ENCODE measurements at regions not wholly inside any gene's neighbourhood (a gene's known extent, or its start where the extent isn't known, plus 50 kb on each side); places are given as distances from the start of the nearest gene placed in this dataset.

DNA sequence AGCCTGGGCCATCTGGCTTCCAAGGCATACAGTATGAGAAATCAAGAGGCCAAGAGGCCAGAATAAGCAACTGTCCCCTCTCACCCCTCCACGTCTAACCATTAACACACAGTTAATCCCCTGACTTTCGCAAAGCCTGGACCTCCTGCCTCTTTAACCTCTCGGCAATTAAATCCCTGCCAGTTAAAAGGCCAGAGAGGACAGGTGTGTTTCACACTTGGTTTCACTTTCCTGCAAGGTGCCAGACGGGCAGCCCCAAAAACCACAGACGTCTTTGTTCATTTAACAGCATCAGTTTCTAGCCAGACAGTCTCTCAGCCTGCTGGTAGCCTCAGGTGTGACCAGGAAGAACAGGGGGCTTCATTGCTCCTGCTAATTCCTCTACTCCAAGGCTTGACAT, 91.1 kb upstream of the KIT start:
- Histone ChIP-seq H3K27me3 (ENCODE audit: insufficient read depth, low read length) (peaks cover 19% of the 10 kb centered on the region; the same call in 1 of the 2 replicates), H3K4me3 (ENCODE audit: low read length) (no peak overlapping the region), H3K27ac (ENCODE audit: low read length) (no peak overlapping the region), H3K36me3 (ENCODE audit: insufficient read depth, low read depth, low read length) (no peaks in the 10 kb centered on the region), H3K4me1 (ENCODE audit: insufficient read depth, low read length) (peaks cover 4% of the 10 kb centered on the region; the same call in 1 of the 2 replicates), H3K9me3 (ENCODE audit: insufficient read depth, low read depth, low read length) (no peaks in the 10 kb centered on the region), H3K9ac (ENCODE audit: low read depth, low read length) (no peak overlapping the region)

DNA sequence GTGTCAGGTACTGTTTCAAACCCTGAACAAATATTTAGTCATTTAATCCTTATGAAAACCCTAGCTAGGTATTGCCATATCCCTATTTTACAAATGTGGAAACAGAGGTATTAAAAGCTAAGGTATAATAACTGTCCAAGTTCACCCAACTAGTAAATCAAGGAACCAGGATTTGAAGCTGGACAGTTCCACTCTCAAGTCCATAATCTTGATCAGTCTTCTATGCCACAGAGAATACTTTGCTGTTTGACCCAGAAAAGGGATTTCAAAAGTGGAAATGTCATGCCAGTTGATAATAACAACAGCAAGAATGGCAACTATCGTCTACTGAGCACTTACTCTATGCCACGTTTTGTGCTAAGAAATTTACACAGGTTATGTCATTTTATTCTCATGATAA, 90.4 kb upstream of the KIT start:
- H3K27me3 ChIP-seq (ENCODE audit: insufficient read depth, low read length), result peaks cover 21% of the 10 kb centered on the region; the same call in 1 of the 2 replicates
- H3K4me3 ChIP-seq (ENCODE audit: low read length), result no peak overlapping the region
- H3K9ac ChIP-seq (ENCODE audit: low read depth, low read length), result no peak overlapping the region
- no peaks in the 10 kb centered on the region for H3K9me3 ChIP-seq (ENCODE audit: insufficient read depth, low read depth, low read length)
- H3K27ac ChIP-seq (ENCODE audit: low read length), result no peak overlapping the region
- peaks cover 8% of the 10 kb centered on the region; the same call in 1 of the 2 replicates for H3K4me1 ChIP-seq (ENCODE audit: insufficient read depth, low read length)
- no peaks in the 10 kb centered on the region for H3K36me3 ChIP-seq (ENCODE audit: insufficient read depth, low read depth, low read length)

DNA sequence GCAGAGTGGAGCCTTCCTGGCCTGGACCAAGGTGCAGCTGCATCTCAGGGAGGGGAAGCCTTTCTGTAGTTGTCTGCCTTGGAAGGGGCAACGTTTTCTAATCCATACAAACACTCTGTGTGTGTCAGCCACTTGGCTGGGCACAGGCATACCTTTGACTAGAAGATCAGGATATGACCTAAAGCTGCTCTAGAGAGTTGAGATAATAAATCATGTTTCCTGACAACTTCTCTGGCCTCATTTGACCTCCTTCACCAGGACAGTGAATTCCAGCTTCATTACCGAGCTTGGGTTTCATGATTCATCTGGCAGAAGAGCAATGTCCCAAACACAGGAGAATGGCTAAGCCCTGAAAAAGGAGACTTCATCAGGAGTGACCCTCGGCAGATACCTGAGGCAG, 89.6 kb upstream of the KIT start:
- no peak overlapping the region for H3K27ac ChIP-seq (ENCODE audit: low read length)
- H3K9ac ChIP-seq (ENCODE audit: low read depth, low read length), result no peak overlapping the region
- no peaks in the 10 kb centered on the region for H3K9me3 ChIP-seq (ENCODE audit: insufficient read depth, low read depth, low read length)
- H3K36me3 ChIP-seq (ENCODE audit: insufficient read depth, low read depth, low read length), result no peaks in the 10 kb centered on the region
- no peak overlapping the region for H3K4me3 ChIP-seq (ENCODE audit: low read length)
- peaks cover 30% of the 10 kb centered on the region; the same call in 1 of the 2 replicates for H3K27me3 ChIP-seq (ENCODE audit: insufficient read depth, low read length)
- peaks cover 8% of the 10 kb centered on the region; the same call in 1 of the 2 replicates for H3K4me1 ChIP-seq (ENCODE audit: insufficient read depth, low read length)

DNA sequence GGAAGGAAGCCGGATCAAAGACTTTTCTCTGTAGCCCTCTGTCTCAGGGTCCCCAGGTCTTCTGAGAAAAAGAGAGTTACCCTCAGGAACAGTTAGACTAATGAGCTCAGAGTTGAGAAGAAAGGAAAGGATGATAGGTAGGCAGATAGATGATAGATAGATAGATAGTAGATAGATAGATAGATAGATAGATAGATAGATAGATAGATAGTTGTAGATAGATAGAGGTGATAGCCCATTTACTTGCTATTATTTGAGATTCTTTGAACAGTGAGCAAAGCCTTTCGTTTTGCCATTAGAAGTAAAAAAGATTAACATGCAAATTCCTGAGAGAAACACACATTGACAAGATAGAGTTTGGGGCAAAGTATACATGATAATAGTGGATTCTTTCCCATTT, 86.9 kb upstream of the KIT start:
- H3K27ac ChIP-seq (ENCODE audit: low read length), result no peak overlapping the region
- H3K9me3 ChIP-seq (ENCODE audit: insufficient read depth, low read depth, low read length), result no peaks in the 10 kb centered on the region
- no peak overlapping the region for H3K9ac ChIP-seq (ENCODE audit: low read depth, low read length)
- peaks cover 51% of the 10 kb centered on the region; the same call in 1 of the 2 replicates for H3K27me3 ChIP-seq (ENCODE audit: insufficient read depth, low read length)
- no peak overlapping the region for H3K4me3 ChIP-seq (ENCODE audit: low read length)
- H3K36me3 ChIP-seq (ENCODE audit: insufficient read depth, low read depth, low read length), result no peaks in the 10 kb centered on the region
- peaks cover 11% of the 10 kb centered on the region; the same call in 1 of the 2 replicates for H3K4me1 ChIP-seq (ENCODE audit: insufficient read depth, low read length)

DNA sequence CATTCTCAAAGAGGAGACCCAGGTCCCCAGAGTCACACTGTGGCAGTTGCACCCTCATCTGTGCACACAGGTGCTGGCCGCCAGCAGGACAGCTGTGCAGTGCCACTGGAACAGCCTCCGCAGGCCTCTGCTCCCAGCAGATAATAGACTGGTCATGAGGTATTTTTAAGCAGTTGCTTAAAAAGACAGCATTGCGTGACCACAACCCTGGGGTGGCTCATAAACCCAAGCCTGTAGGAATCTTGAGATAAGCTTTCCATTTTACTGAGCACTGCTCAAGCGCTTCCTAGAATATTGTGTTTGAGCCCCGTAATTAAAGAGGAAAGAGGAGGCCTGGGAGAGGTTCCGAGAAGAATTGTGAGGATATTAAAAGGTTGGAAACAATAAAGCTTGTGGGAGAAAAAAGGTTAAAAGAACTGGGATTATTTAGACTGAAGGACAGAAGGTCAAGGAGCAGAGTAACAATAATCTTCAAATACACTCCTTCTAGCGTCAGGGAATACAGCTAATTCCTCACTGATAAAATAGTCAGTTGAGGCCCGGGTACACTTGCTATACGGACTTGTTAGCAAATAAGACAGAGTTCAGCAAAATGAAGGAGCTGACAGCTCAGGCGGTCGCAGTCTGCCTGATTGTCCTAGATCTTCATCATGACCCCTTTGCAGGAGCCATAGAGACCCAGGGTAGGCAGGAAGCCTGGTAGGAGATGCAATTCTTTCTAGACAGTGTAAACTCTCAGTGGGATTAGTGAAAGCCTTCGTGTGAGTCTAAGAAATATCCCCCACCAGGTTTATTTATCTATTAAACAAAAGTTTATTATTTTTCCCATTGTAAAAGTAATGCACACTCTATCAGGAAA, 86.2 kb upstream of the KIT start:
- Histone ChIP-seq H3K9me3 (ENCODE audit: insufficient read depth, low read depth, low read length) (no peaks in the 10 kb centered on the region), H3K36me3 (ENCODE audit: insufficient read depth, low read depth, low read length) (no peaks in the 10 kb centered on the region), H3K4me1 (ENCODE audit: insufficient read depth, low read length) (peaks cover 16% of the 10 kb centered on the region; the same call in 1 of the 2 replicates), H3K27me3 (ENCODE audit: insufficient read depth, low read length) (peaks cover 51% of the 10 kb centered on the region; the same call in 1 of the 2 replicates), H3K9ac (ENCODE audit: low read depth, low read length) (no peak overlapping the region), H3K4me3 (ENCODE audit: low read length) (peak overlapping the region; percentile 28; the same call in 1 of the 2 replicates), H3K27ac (ENCODE audit: low read length) (no peak overlapping the region)

DNA sequence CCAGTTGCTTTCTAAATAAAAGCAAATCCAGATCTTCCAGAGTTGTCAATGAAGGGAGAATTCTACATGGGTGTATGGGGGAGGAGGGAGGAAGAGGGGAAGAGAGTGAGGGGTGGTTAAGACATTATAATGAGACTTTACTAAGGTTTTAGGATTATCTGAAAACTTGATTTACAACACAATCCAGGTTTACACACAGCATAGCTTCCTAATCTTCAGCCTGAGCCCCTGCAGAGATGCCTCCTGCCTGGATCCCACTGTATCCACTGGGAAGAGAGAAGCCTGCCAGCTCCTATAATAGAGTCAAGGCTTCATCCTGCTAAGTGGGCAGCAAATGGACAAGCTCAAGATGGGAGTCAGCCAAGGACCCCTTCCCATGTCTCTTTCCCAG, 85.6 kb upstream of the KIT start:
- Histone ChIP-seq H3K4me3 (ENCODE audit: low read length) (peak overlapping the region; percentile 28; the same call in 1 of the 2 replicates), H3K36me3 (ENCODE audit: insufficient read depth, low read depth, low read length) (no peaks in the 10 kb centered on the region), H3K27me3 (ENCODE audit: insufficient read depth, low read length) (peaks cover 51% of the 10 kb centered on the region; the same call in 1 of the 2 replicates), H3K9me3 (ENCODE audit: insufficient read depth, low read depth, low read length) (no peaks in the 10 kb centered on the region), H3K27ac (ENCODE audit: low read length) (no peak overlapping the region), H3K4me1 (ENCODE audit: insufficient read depth, low read length) (peaks cover 16% of the 10 kb centered on the region; the same call in 1 of the 2 replicates), H3K9ac (ENCODE audit: low read depth, low read length) (no peak overlapping the region)

DNA sequence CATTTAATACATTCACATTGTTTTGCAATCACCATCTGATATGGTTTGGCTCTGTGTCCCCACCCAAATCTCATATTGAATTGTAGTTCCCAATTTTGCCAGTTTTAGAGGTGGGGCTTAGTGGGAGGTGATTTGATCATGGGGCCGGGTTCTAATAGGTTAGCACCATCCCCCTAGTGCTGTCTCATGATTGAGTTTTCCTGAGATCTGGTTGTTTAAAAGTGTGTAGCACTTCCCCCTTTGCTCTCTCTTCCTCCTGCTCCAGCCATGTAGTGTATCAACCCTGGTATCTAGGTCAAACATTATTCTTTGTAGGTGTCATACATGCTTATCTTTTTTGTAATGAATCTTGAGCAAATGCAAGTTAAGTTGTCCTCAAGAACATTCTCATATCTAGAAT, 83.3 kb upstream of the KIT start:
- H3K9me3 ChIP-seq (ENCODE audit: insufficient read depth, low read depth, low read length), result no peaks in the 10 kb centered on the region
- H3K9ac ChIP-seq (ENCODE audit: low read depth, low read length), result no peak overlapping the region
- H3K4me1 ChIP-seq (ENCODE audit: insufficient read depth, low read length), result peaks cover 16% of the 10 kb centered on the region; the same call in 1 of the 2 replicates
- H3K27ac ChIP-seq (ENCODE audit: low read length), result no peak overlapping the region
- H3K4me3 ChIP-seq (ENCODE audit: low read length), result no peak overlapping the region
- no peaks in the 10 kb centered on the region for H3K36me3 ChIP-seq (ENCODE audit: insufficient read depth, low read depth, low read length)
- H3K27me3 ChIP-seq (ENCODE audit: insufficient read depth, low read length), result peaks cover 51% of the 10 kb centered on the region; the same call in 1 of the 2 replicates

DNA sequence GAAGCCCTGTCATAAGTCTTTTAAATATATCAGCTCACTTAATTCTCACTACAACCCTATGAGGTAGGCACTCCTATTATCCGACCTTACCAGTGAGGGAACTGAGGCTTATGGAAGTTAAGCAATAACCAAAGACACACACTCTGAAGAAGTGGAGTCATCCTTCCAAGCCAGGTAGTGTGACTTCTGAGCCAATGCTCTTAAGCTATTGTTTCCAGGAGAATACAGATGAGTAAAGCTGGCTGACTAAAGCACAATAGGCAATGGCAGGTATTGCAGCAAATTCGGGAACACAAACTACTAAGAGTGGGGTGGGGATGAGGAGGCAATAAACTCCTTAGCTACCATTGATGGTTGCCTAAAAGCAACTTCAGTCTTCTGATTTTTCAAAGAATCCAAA, 81.8 kb upstream of the KIT start:
- Histone ChIP-seq H3K9me3 (ENCODE audit: insufficient read depth, low read depth, low read length) (no peaks in the 10 kb centered on the region), H3K4me3 (ENCODE audit: low read length) (no peak overlapping the region), H3K36me3 (ENCODE audit: insufficient read depth, low read depth, low read length) (no peaks in the 10 kb centered on the region), H3K9ac (ENCODE audit: low read depth, low read length) (no peak overlapping the region), H3K27me3 (ENCODE audit: insufficient read depth, low read length) (peaks cover 39% of the 10 kb centered on the region; the same call in 1 of the 2 replicates), H3K27ac (ENCODE audit: low read length) (no peak overlapping the region), H3K4me1 (ENCODE audit: insufficient read depth, low read length) (peaks cover 16% of the 10 kb centered on the region; the same call in 1 of the 2 replicates)

DNA sequence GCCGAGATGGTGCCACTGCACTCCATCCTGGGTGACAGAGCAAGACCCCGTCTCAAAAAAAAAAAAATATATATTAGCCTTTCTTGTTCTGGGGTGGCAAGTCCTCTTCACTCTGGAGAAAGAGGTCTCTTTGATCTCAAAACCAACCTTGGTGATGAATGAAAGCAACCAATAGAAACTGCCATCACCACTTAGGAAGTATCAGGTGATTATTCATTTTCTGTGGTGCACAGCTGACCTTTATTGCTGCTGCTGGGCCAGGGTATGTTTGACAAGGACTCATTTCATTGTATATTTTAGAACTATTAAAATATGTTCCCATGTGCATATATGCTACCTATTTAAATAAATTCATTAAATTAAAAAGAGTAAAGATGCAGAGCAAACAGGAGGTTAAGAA, 76.0 kb upstream of the KIT start:
- Histone ChIP-seq H3K4me1 (ENCODE audit: insufficient read depth, low read length) (no peaks in the 10 kb centered on the region), H3K27ac (ENCODE audit: low read length) (no peak overlapping the region), H3K27me3 (ENCODE audit: insufficient read depth, low read length) (no peaks in the 10 kb centered on the region), H3K9me3 (ENCODE audit: insufficient read depth, low read depth, low read length) (no peaks in the 10 kb centered on the region), H3K36me3 (ENCODE audit: insufficient read depth, low read depth, low read length) (no peaks in the 10 kb centered on the region), H3K9ac (ENCODE audit: low read depth, low read length) (no peak overlapping the region), H3K4me3 (ENCODE audit: low read length) (no peak overlapping the region)

DNA sequence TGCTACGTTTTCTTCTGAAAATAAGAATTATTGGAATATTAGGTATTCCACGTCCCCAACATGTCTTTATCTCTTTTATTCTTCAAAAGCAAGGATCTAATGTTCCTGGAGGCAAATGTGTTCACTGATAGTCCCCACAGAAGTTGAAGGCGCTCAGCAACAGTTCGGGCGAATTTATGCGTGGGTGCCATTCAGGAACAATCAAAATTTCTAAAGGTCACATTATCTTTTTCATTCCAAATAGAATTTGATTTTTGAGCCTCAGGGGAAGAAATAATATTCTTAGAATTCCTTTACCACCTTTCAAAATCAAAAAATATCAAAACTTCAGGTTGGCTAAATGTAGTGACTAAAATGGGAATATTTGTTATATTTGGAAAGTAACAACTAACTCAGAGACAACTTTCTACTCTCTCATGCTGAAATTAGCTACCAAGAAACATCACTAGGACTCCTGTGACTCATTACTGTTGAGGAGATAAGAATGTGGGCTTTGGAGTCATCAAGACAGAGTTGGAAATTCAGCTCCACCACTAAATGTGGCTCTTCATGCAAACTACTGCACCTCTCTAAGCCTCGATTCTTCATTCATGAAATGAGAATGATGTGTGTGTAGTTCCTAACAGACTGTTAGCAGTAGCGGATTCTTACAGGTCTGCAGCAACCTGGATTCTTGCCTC, 72.3 kb upstream of the KIT start:
- no peaks in the 10 kb centered on the region for H3K36me3 ChIP-seq (ENCODE audit: insufficient read depth, low read depth, low read length)
- H3K4me1 ChIP-seq (ENCODE audit: insufficient read depth, low read length), result no peaks in the 10 kb centered on the region
- H3K27me3 ChIP-seq (ENCODE audit: insufficient read depth, low read length), result no peaks in the 10 kb centered on the region
- H3K4me3 ChIP-seq (ENCODE audit: low read length), result no peak overlapping the region
- no peaks in the 10 kb centered on the region for H3K9me3 ChIP-seq (ENCODE audit: insufficient read depth, low read depth, low read length)
- no peak overlapping the region for H3K9ac ChIP-seq (ENCODE audit: low read depth, low read length)
- H3K27ac ChIP-seq (ENCODE audit: low read length), result no peak overlapping the region

DNA sequence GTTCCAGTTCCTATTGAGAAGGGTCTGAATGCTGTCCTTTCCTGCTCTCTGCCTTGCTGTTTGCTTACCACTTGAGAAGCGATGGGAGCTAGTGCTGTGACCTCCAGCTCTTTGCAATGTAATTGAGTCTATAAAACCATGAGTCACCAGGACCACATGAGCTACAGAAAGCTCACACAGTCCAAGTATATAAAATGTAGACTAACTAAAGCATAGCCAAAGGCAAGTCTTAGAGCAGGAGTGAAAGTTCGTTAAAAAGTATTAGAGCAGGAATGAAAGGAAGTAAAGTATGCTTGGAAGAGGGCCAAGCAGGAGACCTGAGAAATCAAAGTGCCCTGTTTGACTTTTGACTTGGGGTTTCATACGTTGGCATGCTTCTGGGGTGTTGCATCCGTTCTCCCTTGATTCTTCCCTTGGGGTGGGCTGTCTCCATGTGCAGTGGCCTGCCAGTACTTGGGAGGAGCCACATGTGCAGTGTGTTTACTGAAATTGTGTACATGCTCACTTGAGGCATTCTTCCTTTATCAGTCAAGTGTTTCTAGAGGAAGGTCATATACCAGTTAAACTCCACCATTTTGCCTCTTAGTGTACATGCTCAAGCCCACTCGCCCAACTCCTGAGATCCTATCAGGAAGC, 71.3 kb upstream of the KIT start:
- H3K4me1 ChIP-seq (ENCODE audit: insufficient read depth, low read length), result no peaks in the 10 kb centered on the region
- H3K9ac ChIP-seq (ENCODE audit: low read depth, low read length), result no peak overlapping the region
- H3K27me3 ChIP-seq (ENCODE audit: insufficient read depth, low read length), result no peaks in the 10 kb centered on the region
- no peaks in the 10 kb centered on the region for H3K36me3 ChIP-seq (ENCODE audit: insufficient read depth, low read depth, low read length)
- no peak overlapping the region for H3K27ac ChIP-seq (ENCODE audit: low read length)
- no peak overlapping the region for H3K4me3 ChIP-seq (ENCODE audit: low read length)
- no peaks in the 10 kb centered on the region for H3K9me3 ChIP-seq (ENCODE audit: insufficient read depth, low read depth, low read length)
